ENCODE measurements at regions not wholly inside any gene's neighbourhood (a gene's known extent, or its start where the extent isn't known, plus 50 kb on each side); places are given as distances from the start of the nearest gene placed in this dataset.

GRCh38 chr19:29017788-29018187 is 195.2 kb downstream of the UQCRFS1 start:
- no peaks in the 10 kb centered on the region for H3K4me1 ChIP-seq (ENCODE audit: control insufficient read depth in 3 of 3, insufficient read depth in 3 of 3, low read length in 3 of 3)
- H3K4me3 ChIP-seq (ENCODE audit: low read length in 3 of 3) = no peak overlapping the region
- H3K27ac ChIP-seq (ENCODE audit: low read depth, low read length) = no peak overlapping the region
- H3K9me3 ChIP-seq (ENCODE audit: control insufficient read depth in 3 of 3, low read length in 3 of 3) = no peaks in the 10 kb centered on the region
- no peaks in the 10 kb centered on the region for H3K36me3 ChIP-seq (ENCODE audit: control insufficient read depth in 3 of 3, insufficient read depth in 3 of 3, low read length in 3 of 3)
- peaks cover 0 to 15% (median 9%) of the 10 kb centered on the region in 3 donors for H3K27me3 ChIP-seq (ENCODE audit: control insufficient read depth in 3 of 3, insufficient read depth in 3 of 3, low read length in 3 of 3)
- H3K9ac ChIP-seq (ENCODE audit: low read depth in 1 of 3, low read length in 3 of 3) = no peak overlapping the region

- H3K27ac ChIP-seq (ENCODE audit: low read depth, low read length) = no peak overlapping the region
- H3K36me3 ChIP-seq (ENCODE audit: control insufficient read depth in 3 of 3, insufficient read depth in 3 of 3, low read length in 3 of 3) = no peaks in the 10 kb centered on the region
- H3K4me3 ChIP-seq (ENCODE audit: low read length in 3 of 3) = no peak overlapping the region
- no peaks in the 10 kb centered on the region for H3K4me1 ChIP-seq (ENCODE audit: control insufficient read depth in 3 of 3, insufficient read depth in 3 of 3, low read length in 3 of 3)
- H3K9me3 ChIP-seq (ENCODE audit: control insufficient read depth in 3 of 3, low read length in 3 of 3) = no peaks in the 10 kb centered on the region
- H3K9ac ChIP-seq (ENCODE audit: low read depth in 1 of 3, low read length in 3 of 3) = no peak overlapping the region
- H3K27me3 ChIP-seq (ENCODE audit: control insufficient read depth in 3 of 3, insufficient read depth in 3 of 3, low read length in 3 of 3) = peaks cover 0 to 15% (median 9%) of the 10 kb centered on the region in 3 donors
These were observed 195.8 kb downstream of the UQCRFS1 start for GRCh38 chr19:29016926-29017760.

- H3K27me3 ChIP-seq (ENCODE audit: control insufficient read depth in 3 of 3, insufficient read depth in 3 of 3, low read length in 3 of 3) = peaks cover 0 to 15% (median 9%) of the 10 kb centered on the region in 3 donors
- H3K36me3 ChIP-seq (ENCODE audit: control insufficient read depth in 3 of 3, insufficient read depth in 3 of 3, low read length in 3 of 3) = no peaks in the 10 kb centered on the region
- H3K27ac ChIP-seq (ENCODE audit: low read depth, low read length) = no peak overlapping the region
These were observed 196.6 kb downstream of the UQCRFS1 start for GRCh38 chr19:29016353-29016752.

GRCh38 chr19:29015569-29015968 is 197.4 kb downstream of the UQCRFS1 start:
- Histone ChIP-seq H3K4me3 (ENCODE audit: low read length in 3 of 3) (no peak overlapping the region), H3K36me3 (ENCODE audit: control insufficient read depth in 3 of 3, insufficient read depth in 3 of 3, low read length in 3 of 3) (no peaks in the 10 kb centered on the region)

More at GRCh38 chr19:29016353-29016752, 196.6 kb downstream of the UQCRFS1 start:
- H3K9me3 ChIP-seq (ENCODE audit: control insufficient read depth in 3 of 3, low read length in 3 of 3) = no peaks in the 10 kb centered on the region
- H3K4me3 ChIP-seq (ENCODE audit: low read length in 3 of 3) = no peak overlapping the region
- no peak overlapping the region for H3K9ac ChIP-seq (ENCODE audit: low read depth in 1 of 3, low read length in 3 of 3)
- no peaks in the 10 kb centered on the region for H3K4me1 ChIP-seq (ENCODE audit: control insufficient read depth in 3 of 3, insufficient read depth in 3 of 3, low read length in 3 of 3)

GRCh38 chr19:29014857-29015436 is 198.0 kb downstream of the UQCRFS1 start:
- Histone ChIP-seq H3K9ac (ENCODE audit: low read depth in 1 of 3, low read length in 3 of 3) (no peak overlapping the region), H3K27ac (ENCODE audit: low read depth, low read length) (no peak overlapping the region), H3K4me1 (ENCODE audit: control insufficient read depth in 3 of 3, insufficient read depth in 3 of 3, low read length in 3 of 3) (no peaks in the 10 kb centered on the region), H3K27me3 (ENCODE audit: control insufficient read depth in 3 of 3, insufficient read depth in 3 of 3, low read length in 3 of 3) (peaks cover 0 to 15% (median 9%) of the 10 kb centered on the region in 3 donors), H3K9me3 (ENCODE audit: control insufficient read depth in 3 of 3, low read length in 3 of 3) (no peaks in the 10 kb centered on the region), H3K36me3 (ENCODE audit: control insufficient read depth in 3 of 3, insufficient read depth in 3 of 3, low read length in 3 of 3) (no peaks in the 10 kb centered on the region), H3K4me3 (ENCODE audit: low read length in 3 of 3) (no peak overlapping the region)

More at GRCh38 chr19:29015569-29015968, 197.4 kb downstream of the UQCRFS1 start:
- H3K9me3 ChIP-seq (ENCODE audit: control insufficient read depth in 3 of 3, low read length in 3 of 3) = no peaks in the 10 kb centered on the region
- H3K27ac ChIP-seq (ENCODE audit: low read depth, low read length) = no peak overlapping the region
- no peak overlapping the region for H3K9ac ChIP-seq (ENCODE audit: low read depth in 1 of 3, low read length in 3 of 3)
- H3K4me1 ChIP-seq (ENCODE audit: control insufficient read depth in 3 of 3, insufficient read depth in 3 of 3, low read length in 3 of 3) = no peaks in the 10 kb centered on the region
- H3K27me3 ChIP-seq (ENCODE audit: control insufficient read depth in 3 of 3, insufficient read depth in 3 of 3, low read length in 3 of 3) = peaks cover 0 to 15% (median 9%) of the 10 kb centered on the region in 3 donors

GRCh38 chr19:29013988-29014387 is 199.0 kb downstream of the UQCRFS1 start:
- Histone ChIP-seq H3K9me3 (ENCODE audit: control insufficient read depth in 3 of 3, low read length in 3 of 3) (no peaks in the 10 kb centered on the region), H3K27me3 (ENCODE audit: control insufficient read depth in 3 of 3, insufficient read depth in 3 of 3, low read length in 3 of 3) (peaks cover 0 to 21% (median 13%) of the 10 kb centered on the region in 3 donors), H3K27ac (ENCODE audit: low read depth, low read length) (no peak overlapping the region), H3K36me3 (ENCODE audit: control insufficient read depth in 3 of 3, insufficient read depth in 3 of 3, low read length in 3 of 3) (no peaks in the 10 kb centered on the region), H3K4me1 (ENCODE audit: control insufficient read depth in 3 of 3, insufficient read depth in 3 of 3, low read length in 3 of 3) (no peaks in the 10 kb centered on the region), H3K4me3 (ENCODE audit: low read length in 3 of 3) (no peak overlapping the region), H3K9ac (ENCODE audit: low read depth in 1 of 3, low read length in 3 of 3) (no peak overlapping the region)

- no peaks in the 10 kb centered on the region for H3K9me3 ChIP-seq (ENCODE audit: control insufficient read depth in 3 of 3, low read length in 3 of 3)
- no peak overlapping the region for H3K9ac ChIP-seq (ENCODE audit: low read depth in 1 of 3, low read length in 3 of 3)
- no peaks in the 10 kb centered on the region for H3K36me3 ChIP-seq (ENCODE audit: control insufficient read depth in 3 of 3, insufficient read depth in 3 of 3, low read length in 3 of 3)
- H3K4me3 ChIP-seq (ENCODE audit: low read length in 3 of 3) = no peak overlapping the region
- H3K27ac ChIP-seq (ENCODE audit: low read depth, low read length) = no peak overlapping the region
- H3K27me3 ChIP-seq (ENCODE audit: control insufficient read depth in 3 of 3, insufficient read depth in 3 of 3, low read length in 3 of 3) = peaks cover 0 to 19% (median 14%) of the 10 kb centered on the region in 3 donors
- H3K4me1 ChIP-seq (ENCODE audit: control insufficient read depth in 3 of 3, insufficient read depth in 3 of 3, low read length in 3 of 3) = no peaks in the 10 kb centered on the region
These were observed 199.6 kb downstream of the UQCRFS1 start for GRCh38 chr19:29013325-29013724.

- no peaks in the 10 kb centered on the region for H3K4me1 ChIP-seq (ENCODE audit: control insufficient read depth in 3 of 3, insufficient read depth in 3 of 3, low read length in 3 of 3)
These were observed 200.5 kb downstream of the UQCRFS1 start for GRCh38 chr19:29012457-29012856.

GRCh38 chr19:29010276-29010675 is 202.7 kb downstream of the UQCRFS1 start:
- no peaks in the 10 kb centered on the region for H3K4me1 ChIP-seq (ENCODE audit: control insufficient read depth in 3 of 3, insufficient read depth in 3 of 3, low read length in 3 of 3)

More at GRCh38 chr19:29012457-29012856, 200.5 kb downstream of the UQCRFS1 start:
- Histone ChIP-seq H3K27me3 (ENCODE audit: control insufficient read depth in 3 of 3, insufficient read depth in 3 of 3, low read length in 3 of 3) (peaks cover 0 to 15% (median 14%) of the 10 kb centered on the region in 3 donors), H3K9ac (ENCODE audit: low read depth in 1 of 3, low read length in 3 of 3) (no peak overlapping the region), H3K9me3 (ENCODE audit: control insufficient read depth in 3 of 3, low read length in 3 of 3) (no peaks in the 10 kb centered on the region), H3K36me3 (ENCODE audit: control insufficient read depth in 3 of 3, insufficient read depth in 3 of 3, low read length in 3 of 3) (no peaks in the 10 kb centered on the region), H3K27ac (ENCODE audit: low read depth, low read length) (no peak overlapping the region), H3K4me3 (ENCODE audit: low read length in 3 of 3) (no peak overlapping the region)

More at GRCh38 chr19:29010276-29010675, 202.7 kb downstream of the UQCRFS1 start:
- H3K4me3 ChIP-seq (ENCODE audit: low read length in 3 of 3) = no peak overlapping the region
- no peak overlapping the region for H3K27ac ChIP-seq (ENCODE audit: low read depth, low read length)
- peaks cover 0 to 6% (median 5%) of the 10 kb centered on the region in 3 donors for H3K27me3 ChIP-seq (ENCODE audit: control insufficient read depth in 3 of 3, insufficient read depth in 3 of 3, low read length in 3 of 3)
- H3K9me3 ChIP-seq (ENCODE audit: control insufficient read depth in 3 of 3, low read length in 3 of 3) = no peaks in the 10 kb centered on the region
- no peak overlapping the region for H3K9ac ChIP-seq (ENCODE audit: low read depth in 1 of 3, low read length in 3 of 3)
- H3K36me3 ChIP-seq (ENCODE audit: control insufficient read depth in 3 of 3, insufficient read depth in 3 of 3, low read length in 3 of 3) = no peaks in the 10 kb centered on the region
